A673 (cell line): ENCODE measurements at regions not wholly inside any gene's neighbourhood (a gene's known extent, or its start where the extent isn't known, plus 50 kb on each side); places are given as distances from the start of the nearest gene placed in this dataset.

Source experiments
- BruUV-seq: library from RNA; stranded (reverse); fragments of 400-500 nt; replicated peaks from 2 replicates; lab custom pipeline; 2021; lab: Mats Ljungman, UMichigan
- CTCF ChIA-PET: fragments of 300-600 bp; sonication (Branson Sonifier 250); formaldehyde crosslinking; loops from one replicate; lab custom pipeline; 2022; ENCODE audit warnings: antibody characterized with exemption; lab: Charles Lee
- POLR2A ChIA-PET: fragments of 300-600 bp; sonication (Branson Sonifier 250); formaldehyde crosslinking; loops from one replicate; lab custom pipeline; 2022; ENCODE audit warnings: antibody characterized with exemption; ENCODE audit not compliant: low non-redundant PET; lab: Charles Lee
- DNase-seq: peaks from one replicate; pipeline ENCODE4 v3.0.0-alpha.2; 2015; ENCODE audit warnings: low spot score
- H3K27ac ChIP-seq: fragments of 200-600 bp; sonication (generic); 2 replicates; pipeline ENCODE4 v1.5.1; 2016; ENCODE audit warnings: mixed run types, low read depth, mild to moderate bottlenecking, mixed read lengths, antibody characterized with exemption, low read length; ENCODE audit not compliant: poor library complexity, severe bottlenecking
- H3K27me3 ChIP-seq: fragments of 200-600 bp; sonication (generic); replicated peaks from 2 replicates; pipeline ENCODE4 v1.6.1; 2017; ENCODE audit warnings: mixed run types, low read depth, mild to moderate bottlenecking, mixed read lengths, antibody characterized with exemption, low read length; ENCODE audit not compliant: insufficient read depth, poor library complexity
- H3K36me3 ChIP-seq: fragments of 200-600 bp; sonication (generic); 2 replicates; pipeline ENCODE4 v1.6.1; 2016; ENCODE audit warnings: mixed run types, mild to moderate bottlenecking, mixed read lengths, antibody characterized with exemption, low read length; ENCODE audit not compliant: insufficient read depth, poor library complexity, severe bottlenecking
- H3K4me1 ChIP-seq: fragments of 200-600 bp; sonication (generic); 2 replicates; pipeline ENCODE4 v1.6.1; 2017; ENCODE audit warnings: mixed run types, mild to moderate bottlenecking, mixed read lengths, antibody characterized with exemption, low read length; ENCODE audit not compliant: insufficient read depth, poor library complexity, severe bottlenecking
- H3K4me3 ChIP-seq: fragments of 200-600 bp; sonication (generic); 2 replicates; pipeline ENCODE4 v1.5.1; 2016; ENCODE audit warnings: low read depth, mixed run types, mild to moderate bottlenecking, mixed read lengths, low read length; ENCODE audit not compliant: poor library complexity, severe bottlenecking
- H3K9me3 ChIP-seq: fragments of 200-600 bp; sonication (generic); 2 replicates; pipeline ENCODE4 v1.6.1; 2016; ENCODE audit warnings: mixed run types, low read depth, mild to moderate bottlenecking, mixed read lengths, antibody characterized with exemption, low read length; ENCODE audit not compliant: poor library complexity, severe bottlenecking
- EZH2 ChIP-seq: fragments of 200-600 bp; sonication (generic); IDR thresholded peaks from 2 replicates; pipeline ENCODE4 v1.6.1; 2017; ENCODE audit warnings: borderline replicate concordance, low read depth, mild to moderate bottlenecking, mixed read lengths, antibody characterized with exemption, low read length; ENCODE audit not compliant: poor library complexity, severe bottlenecking
- intact Hi-C: fragments of 100-400 bp; cut with micrococcal nuclease; formaldehyde crosslinking; loops from one replicate; pipeline ENCODE4 v1.10.0; 2022; ENCODE audit not compliant: unreplicated experiment
- TF ChIP-seq, protein P1 (sequence below): fragments of 300-800, 200-600 bp; sonication (generic); conservative IDR thresholded peaks from 2 replicates; pipeline ENCODE4 v1.5.1; 2017; ENCODE audit warnings: low read depth, mild to moderate bottlenecking, antibody characterized with exemption, low read length, moderate library complexity, mixed read lengths

DNA sequence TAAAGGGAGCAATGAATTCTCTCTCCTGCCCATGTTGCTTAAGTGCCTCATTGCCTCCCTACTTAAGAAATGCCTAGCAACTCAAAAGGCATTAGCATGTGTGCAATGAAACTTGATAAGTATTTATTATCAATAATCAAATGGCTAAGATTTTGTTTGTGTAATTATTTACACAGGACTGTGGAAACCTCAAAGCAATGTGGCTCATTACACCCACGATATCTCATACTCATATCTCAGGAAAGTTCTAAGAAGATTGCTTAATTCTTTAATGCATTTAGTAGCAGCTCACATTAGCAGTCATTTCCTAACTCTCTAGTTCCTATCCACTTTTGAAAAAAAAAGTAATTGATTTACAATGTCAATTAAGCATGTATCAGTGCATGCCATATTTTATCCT is 253.3 kb downstream of the DUSP10 start:
- H3K27ac ChIP-seq: no peak overlapping the region
- no TSS peak for BruUV-seq
- no peaks in the 10 kb centered on the region for H3K36me3 ChIP-seq
- intact Hi-C loops: no loop called here
- POLR2A ChIA-PET: no interaction called here
- H3K4me3 ChIP-seq: no peak overlapping the region
- CTCF ChIA-PET: no interaction called here
- H3K4me1 ChIP-seq: no peaks in the 10 kb centered on the region
- no peaks in the 10 kb centered on the region for H3K9me3 ChIP-seq
- TF ChIP-seq, protein P1, sequence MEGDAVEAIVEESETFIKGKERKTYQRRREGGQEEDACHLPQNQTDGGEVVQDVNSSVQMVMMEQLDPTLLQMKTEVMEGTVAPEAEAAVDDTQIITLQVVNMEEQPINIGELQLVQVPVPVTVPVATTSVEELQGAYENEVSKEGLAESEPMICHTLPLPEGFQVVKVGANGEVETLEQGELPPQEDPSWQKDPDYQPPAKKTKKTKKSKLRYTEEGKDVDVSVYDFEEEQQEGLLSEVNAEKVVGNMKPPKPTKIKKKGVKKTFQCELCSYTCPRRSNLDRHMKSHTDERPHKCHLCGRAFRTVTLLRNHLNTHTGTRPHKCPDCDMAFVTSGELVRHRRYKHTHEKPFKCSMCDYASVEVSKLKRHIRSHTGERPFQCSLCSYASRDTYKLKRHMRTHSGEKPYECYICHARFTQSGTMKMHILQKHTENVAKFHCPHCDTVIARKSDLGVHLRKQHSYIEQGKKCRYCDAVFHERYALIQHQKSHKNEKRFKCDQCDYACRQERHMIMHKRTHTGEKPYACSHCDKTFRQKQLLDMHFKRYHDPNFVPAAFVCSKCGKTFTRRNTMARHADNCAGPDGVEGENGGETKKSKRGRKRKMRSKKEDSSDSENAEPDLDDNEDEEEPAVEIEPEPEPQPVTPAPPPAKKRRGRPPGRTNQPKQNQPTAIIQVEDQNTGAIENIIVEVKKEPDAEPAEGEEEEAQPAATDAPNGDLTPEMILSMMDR: no peak
- TF ChIP-seq EZH2: no peak
- DNase-seq: no peak
- H3K27me3 ChIP-seq: no peaks in the 10 kb centered on the region

DNA sequence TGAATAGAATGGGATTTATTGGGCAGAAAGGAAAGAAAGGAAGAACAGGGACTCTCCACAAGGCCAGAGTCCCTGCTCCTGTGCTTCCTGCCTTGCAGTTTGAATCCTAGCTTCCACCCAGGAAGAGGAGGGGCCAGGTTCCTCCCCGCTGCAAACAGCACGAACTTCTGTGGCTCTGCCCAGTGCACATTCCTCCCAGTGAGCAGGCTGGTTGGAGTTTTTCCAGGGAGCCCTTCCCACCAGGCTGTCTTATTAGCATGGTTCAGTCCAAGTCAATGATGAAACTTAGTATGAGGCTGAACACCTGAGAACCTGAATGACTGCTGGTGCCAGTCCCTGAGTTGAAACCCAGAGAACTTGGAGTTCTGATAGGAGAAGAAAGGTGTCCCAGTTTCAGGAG is 247.2 kb downstream of the DUSP10 start:
- no TSS peak for BruUV-seq

DNA sequence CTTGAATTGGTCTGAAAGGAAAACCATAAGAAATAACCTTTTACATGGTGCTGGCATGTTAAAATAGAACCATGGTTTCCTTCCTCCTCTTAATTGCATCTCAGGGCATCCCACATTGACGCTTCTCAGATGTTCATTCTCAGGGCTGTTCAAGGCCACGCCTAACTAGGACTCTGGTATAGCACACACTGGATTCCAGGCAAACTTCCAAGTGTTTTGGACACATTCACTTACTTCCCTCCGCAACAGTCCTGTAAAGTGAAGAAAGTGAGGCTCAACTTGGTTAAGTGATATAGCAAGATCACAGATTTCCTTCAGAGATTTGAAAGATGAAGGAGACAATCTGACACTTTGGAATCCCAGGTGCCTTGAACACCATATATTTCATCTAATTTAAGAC is 244.8 kb downstream of the DUSP10 start:
- TF ChIP-seq, protein P1: no peak
- TF ChIP-seq EZH2: no peak
- POLR2A ChIA-PET: no interaction called here
- no TSS peak for BruUV-seq
- Histone ChIP-seq H3K4me1 (no peaks in the 10 kb centered on the region), H3K27me3 (no peaks in the 10 kb centered on the region), H3K9me3 (no peaks in the 10 kb centered on the region), H3K27ac (no peak overlapping the region), H3K4me3 (no peak overlapping the region), H3K36me3 (no peaks in the 10 kb centered on the region)
- DNase-seq: no peak
- intact Hi-C loops: no loop called here
- CTCF ChIA-PET: no interaction called here

More for the DNA sequence above, 247.2 kb downstream of the DUSP10 start:
- Histone ChIP-seq H3K36me3 (no peaks in the 10 kb centered on the region), H3K4me3 (no peak overlapping the region), H3K4me1 (no peaks in the 10 kb centered on the region), H3K9me3 (no peaks in the 10 kb centered on the region), H3K27me3 (no peaks in the 10 kb centered on the region), H3K27ac (no peak overlapping the region)
- CTCF ChIA-PET: no interaction called here
- intact Hi-C loops: no loop called here
- no peak for DNase-seq
- POLR2A ChIA-PET: no interaction called here
- no peak for TF ChIP-seq EZH2
- TF ChIP-seq, protein P1: no peak
